SJCRH30 (cell line): ENCODE measurements at regions not wholly inside any gene's neighbourhood (a gene's known extent, or its start where the extent isn't known, plus 50 kb on each side); places are given as distances from the start of the nearest gene placed in this dataset.

Experiments used
- DNase-seq, 2 experiments: peaks; one replicate each; pipeline ENCODE4 v3.0.0-alpha.2; 2015 to 2020
- H3K27ac ChIP-seq: fragments of 250-450 bp; sonication (Bioruptor Pico); 2 replicates; pipeline ENCODE4 v1.5.1; 2020; ENCODE audit warnings: mild to moderate bottlenecking, moderate library complexity
- H3K27me3 ChIP-seq: fragments of 250-450 bp; sonication (Bioruptor Pico); 2 replicates; pipeline ENCODE4 v1.5.1; 2020; ENCODE audit warnings: mild to moderate bottlenecking, moderate library complexity
- H3K36me3 ChIP-seq: fragments of 250-450 bp; sonication (Bioruptor Pico); 2 replicates; pipeline ENCODE4 v1.5.1; 2020; ENCODE audit warnings: mild to moderate bottlenecking, moderate library complexity
- H3K4me1 ChIP-seq: fragments of 250-450 bp; sonication (Bioruptor Pico); 2 replicates; pipeline ENCODE4 v1.5.1; 2020; ENCODE audit warnings: mild to moderate bottlenecking, moderate library complexity
- H3K4me3 ChIP-seq: fragments of 250-450 bp; sonication (Bioruptor Pico); 2 replicates; pipeline ENCODE4 v1.5.1; 2020; ENCODE audit warnings: mild to moderate bottlenecking, moderate library complexity
- H3K9me3 ChIP-seq: fragments of 250-450 bp; sonication (Bioruptor Pico); replicated peaks from 2 replicates; pipeline ENCODE4 v1.5.1; 2020; ENCODE audit warnings: mild to moderate bottlenecking, moderate library complexity

DNA sequence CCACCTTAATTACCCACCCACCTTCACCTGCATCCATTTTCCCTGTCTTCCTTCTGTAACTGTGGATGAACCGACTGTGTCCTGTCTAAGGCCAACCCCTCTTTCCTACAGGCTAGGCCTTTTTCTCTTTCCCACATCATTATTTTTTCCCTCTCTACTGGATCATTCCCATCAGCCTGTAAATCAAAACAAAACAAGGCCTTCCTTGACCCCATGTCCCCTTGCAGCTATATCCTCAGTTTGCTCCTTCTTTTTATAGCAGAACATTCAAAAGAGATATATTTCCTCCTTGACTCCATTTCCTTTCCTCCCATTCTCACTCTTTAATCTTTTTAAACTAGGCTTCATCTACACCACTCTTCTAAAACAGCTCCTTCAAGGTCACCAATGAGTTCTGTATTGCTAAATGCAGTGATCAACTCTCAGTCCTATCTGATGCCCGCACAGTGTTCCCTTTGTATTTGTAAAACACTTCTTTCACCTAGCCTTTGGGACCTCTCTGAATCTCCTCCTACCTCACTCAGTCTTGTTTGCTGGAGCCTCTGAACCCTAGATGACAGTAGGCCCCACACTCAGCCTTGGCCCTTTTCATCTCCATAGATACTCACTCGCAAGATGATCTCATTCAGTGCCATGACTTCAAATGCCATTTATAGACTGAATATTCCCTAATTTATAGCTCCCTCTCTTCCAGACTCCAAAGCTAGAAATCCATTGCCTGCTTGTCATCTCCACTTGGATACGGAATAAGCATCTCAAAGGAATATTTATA lies 55.7 kb downstream of the CXCR4 start:
- no peak for DNase-seq
- Histone ChIP-seq H3K4me1 (peaks cover 49% of the 10 kb centered on the region), H3K36me3 (no peaks in the 10 kb centered on the region), H3K4me3 (no peak overlapping the region), H3K9me3 (no peaks in the 10 kb centered on the region; the same call in none of the 2 replicates), H3K27me3 (no peaks in the 10 kb centered on the region), H3K27ac (no peak overlapping the region)

DNA sequence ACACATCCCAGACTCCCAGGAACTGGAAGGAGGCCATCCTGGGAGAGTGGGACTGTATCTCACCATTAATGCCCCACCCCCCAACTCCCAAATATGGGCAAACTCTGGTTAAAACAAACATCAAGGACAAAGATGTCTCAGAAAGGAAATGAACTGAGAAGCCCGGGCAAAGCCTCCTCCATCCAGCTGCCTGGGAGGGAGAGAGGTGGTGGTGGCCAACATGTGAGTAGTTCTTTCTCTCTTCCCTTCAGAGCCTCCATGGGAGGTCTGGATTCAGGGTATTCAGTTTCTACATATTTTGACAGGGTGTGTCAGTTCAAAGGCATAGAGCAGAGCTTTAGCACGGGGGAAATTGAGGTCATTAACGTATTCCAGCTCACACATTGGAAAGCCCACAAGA lies 57.5 kb downstream of the CXCR4 start:
- no peaks in the 10 kb centered on the region for H3K27me3 ChIP-seq
- H3K9me3 ChIP-seq = no peaks in the 10 kb centered on the region; the same call in none of the 2 replicates
- H3K27ac ChIP-seq = peak overlapping the region; percentile 55
- peaks cover 43% of the 10 kb centered on the region for H3K4me1 ChIP-seq
- DNase-seq = peak; percentile 92 to 94
- H3K36me3 ChIP-seq = no peaks in the 10 kb centered on the region
- H3K4me3 ChIP-seq = no peak overlapping the region

DNA sequence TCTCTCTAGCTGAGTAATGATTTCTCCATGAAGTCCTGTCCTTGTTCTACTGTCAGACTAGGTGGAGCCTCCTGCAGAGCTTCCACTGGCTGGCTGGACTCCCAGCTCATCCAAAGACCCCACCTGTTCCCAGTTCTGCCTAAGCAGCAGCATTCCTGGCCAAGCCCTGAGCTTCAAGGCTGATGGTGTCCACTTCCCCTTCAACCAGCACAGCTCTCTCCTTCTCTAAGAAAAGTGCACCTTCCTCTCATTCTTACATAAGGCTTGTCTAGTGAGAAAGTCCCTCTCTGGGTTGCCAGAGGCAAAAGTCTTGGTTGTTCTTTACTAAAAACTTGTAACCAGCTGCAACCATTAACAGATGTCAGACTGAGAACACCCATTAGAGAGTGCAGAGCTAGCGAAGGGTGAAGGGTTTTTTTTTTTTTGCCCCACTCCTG lies 58.9 kb downstream of the CXCR4 start:
- no peaks in the 10 kb centered on the region for H3K36me3 ChIP-seq
- H3K4me3 ChIP-seq = no peak overlapping the region
- peaks cover 36% of the 10 kb centered on the region for H3K4me1 ChIP-seq
- no peaks in the 10 kb centered on the region for H3K27me3 ChIP-seq
- peak overlapping the region; percentile 6; the same call in 1 of the 2 replicates for H3K27ac ChIP-seq
- DNase-seq = peak; percentile 74 to 87
- no peaks in the 10 kb centered on the region; the same call in none of the 2 replicates for H3K9me3 ChIP-seq

DNA sequence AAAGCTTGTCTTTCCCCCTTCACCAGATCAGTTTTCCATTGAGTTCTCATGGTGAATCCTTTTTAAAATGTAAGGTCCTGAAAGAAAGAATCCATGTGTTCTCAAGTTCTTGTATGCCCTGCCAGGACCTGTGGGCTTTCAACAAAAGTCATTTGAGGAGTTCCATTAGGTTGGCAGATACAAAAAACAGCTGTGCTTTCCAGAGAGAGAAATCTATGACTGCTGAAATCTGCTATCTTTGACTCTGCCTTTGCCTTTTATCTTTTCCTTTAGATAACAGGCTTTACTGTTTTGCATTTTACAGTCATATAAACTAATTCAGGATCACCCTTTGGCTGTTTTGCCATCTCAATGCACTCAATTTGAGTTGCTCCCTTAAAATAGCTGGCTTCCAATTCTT lies 59.7 kb downstream of the CXCR4 start:
- peak overlapping the region; percentile 6; the same call in 1 of the 2 replicates for H3K27ac ChIP-seq
- peaks cover 37% of the 10 kb centered on the region for H3K4me1 ChIP-seq
- no peaks in the 10 kb centered on the region for H3K36me3 ChIP-seq
- no peaks in the 10 kb centered on the region for H3K27me3 ChIP-seq
- no peak overlapping the region for H3K4me3 ChIP-seq
- no peaks in the 10 kb centered on the region; the same call in none of the 2 replicates for H3K9me3 ChIP-seq
- peak; percentile 51 to 73 for DNase-seq

DNA sequence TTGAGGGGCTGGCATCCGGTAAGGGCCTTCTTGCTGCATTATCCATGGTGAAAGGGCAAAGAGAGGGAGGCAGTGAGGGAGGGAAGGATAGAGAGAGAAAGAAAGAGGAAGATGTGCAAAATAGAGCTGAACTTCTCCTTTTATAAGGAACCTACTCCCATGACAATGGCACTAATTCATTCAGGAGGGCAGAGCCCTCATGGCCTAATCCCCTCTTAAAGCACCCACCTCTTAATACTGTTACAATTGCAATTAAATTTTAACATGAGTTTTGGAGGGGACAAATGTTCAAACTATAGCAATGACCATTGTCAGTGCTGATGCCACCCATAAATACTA lies 60.2 kb downstream of the CXCR4 start:
- no peak for DNase-seq
- H3K27ac ChIP-seq = peak overlapping the region; percentile 6; the same call in 1 of the 2 replicates
- H3K27me3 ChIP-seq = no peaks in the 10 kb centered on the region
- H3K4me1 ChIP-seq = peaks cover 42% of the 10 kb centered on the region
- no peaks in the 10 kb centered on the region for H3K36me3 ChIP-seq
- no peak overlapping the region for H3K4me3 ChIP-seq
- H3K9me3 ChIP-seq = no peaks in the 10 kb centered on the region; the same call in none of the 2 replicates

DNA sequence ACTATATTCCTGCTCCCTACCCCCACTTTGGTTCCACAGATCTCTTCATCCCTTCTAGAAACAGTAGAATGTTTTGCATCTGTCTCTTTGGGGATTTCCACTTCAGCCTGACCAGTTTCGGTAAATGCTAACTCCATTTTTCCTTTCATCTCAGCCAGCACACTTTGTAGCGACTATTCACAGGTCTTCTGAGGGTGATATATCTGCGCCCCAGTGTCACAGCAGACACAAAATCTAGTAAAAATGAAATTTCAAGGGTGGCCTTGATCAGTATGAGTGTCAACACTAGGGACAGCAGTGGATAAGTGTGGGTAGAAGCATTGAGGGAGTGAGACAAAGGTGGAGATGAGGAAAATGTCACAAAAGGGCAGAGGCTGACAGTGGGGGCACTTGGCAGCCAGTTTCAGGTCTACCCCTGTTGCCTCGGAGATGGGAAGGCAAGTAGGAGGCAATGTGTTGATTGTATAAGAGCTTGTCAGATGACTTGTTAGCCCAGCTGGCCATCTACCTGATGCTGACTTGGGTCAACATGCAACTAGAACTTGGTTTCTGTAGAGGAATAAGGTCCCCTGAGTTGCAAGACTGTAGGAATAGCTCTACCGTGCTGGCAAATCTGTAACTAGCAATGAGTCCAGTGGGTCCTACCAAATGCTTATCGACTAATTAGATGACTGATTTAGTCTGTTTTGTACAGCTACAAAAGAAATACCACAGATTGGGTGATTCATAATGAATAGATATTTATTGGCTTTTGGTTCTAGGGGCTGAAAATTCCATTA lies 60.7 kb downstream of the CXCR4 start:
- Histone ChIP-seq H3K36me3 (no peaks in the 10 kb centered on the region), H3K27ac (no peak overlapping the region; the same call in 1 of the 2 replicates), H3K27me3 (no peaks in the 10 kb centered on the region), H3K4me3 (no peak overlapping the region), H3K9me3 (no peaks in the 10 kb centered on the region; the same call in none of the 2 replicates), H3K4me1 (peaks cover 47% of the 10 kb centered on the region)
- DNase-seq = no peak

DNA sequence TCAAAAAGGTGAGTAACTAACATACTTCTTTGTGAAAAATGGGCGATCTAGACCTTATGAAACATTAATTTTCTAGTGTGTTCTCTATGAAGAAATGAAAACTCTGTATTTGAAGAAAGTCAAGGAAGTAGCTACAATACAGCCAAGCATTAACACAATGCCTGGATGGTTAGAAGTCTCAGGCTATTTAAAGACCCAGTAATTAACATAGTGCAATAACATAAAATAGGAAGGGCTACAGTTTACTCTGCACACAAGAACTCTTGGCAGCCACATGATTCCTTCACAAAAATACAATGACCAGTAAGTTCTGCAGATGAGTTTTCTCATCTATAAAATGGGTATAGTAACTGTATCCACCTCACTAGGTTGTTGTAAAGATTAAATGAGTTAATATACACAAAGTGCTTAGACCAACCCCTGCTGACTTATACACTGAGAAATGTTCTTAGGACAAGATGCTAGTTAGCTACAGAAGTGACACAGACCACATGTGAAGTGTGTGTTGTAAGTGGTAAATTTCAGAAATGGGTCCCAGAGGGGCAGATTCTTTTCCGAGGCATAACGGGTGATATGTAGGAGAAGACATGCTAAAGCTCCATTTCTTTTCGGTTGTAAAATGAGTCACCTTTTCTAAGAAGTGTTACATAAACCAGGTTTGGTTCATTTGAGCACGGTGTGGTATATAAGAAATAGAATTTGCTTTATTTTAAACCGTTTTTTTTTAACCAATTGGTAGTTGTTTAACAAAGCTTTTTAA lies 61.8 kb downstream of the CXCR4 start:
- no peak overlapping the region for H3K27ac ChIP-seq
- no peak overlapping the region for H3K4me3 ChIP-seq
- H3K27me3 ChIP-seq = no peaks in the 10 kb centered on the region
- H3K36me3 ChIP-seq = no peaks in the 10 kb centered on the region
- H3K4me1 ChIP-seq = peaks cover 54% of the 10 kb centered on the region
- DNase-seq = no peak
- H3K9me3 ChIP-seq = no peaks in the 10 kb centered on the region; the same call in 1 of the 2 replicates

DNA sequence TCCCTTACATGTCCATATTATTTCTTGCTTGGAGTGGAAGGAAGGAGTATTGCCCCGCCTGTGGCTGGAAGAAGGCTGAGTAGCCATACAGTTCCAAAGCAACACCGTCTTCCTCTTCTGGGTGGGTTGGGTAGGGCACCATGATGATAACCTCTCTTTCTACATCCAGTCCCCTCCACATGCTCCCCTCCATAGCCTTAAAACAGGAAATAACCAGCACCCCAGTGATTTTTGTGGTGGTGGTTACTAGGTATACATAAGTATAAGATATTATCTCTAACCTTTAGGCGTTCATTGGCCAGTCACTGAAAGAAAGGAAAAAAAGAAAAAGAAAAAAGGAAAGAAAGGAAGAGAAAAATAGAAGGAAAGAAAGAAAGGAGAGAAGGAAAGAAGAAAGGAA lies 63.1 kb downstream of the CXCR4 start:
- Histone ChIP-seq H3K27me3 (no peaks in the 10 kb centered on the region), H3K27ac (no peak overlapping the region)
- DNase-seq = no peak

DNA sequence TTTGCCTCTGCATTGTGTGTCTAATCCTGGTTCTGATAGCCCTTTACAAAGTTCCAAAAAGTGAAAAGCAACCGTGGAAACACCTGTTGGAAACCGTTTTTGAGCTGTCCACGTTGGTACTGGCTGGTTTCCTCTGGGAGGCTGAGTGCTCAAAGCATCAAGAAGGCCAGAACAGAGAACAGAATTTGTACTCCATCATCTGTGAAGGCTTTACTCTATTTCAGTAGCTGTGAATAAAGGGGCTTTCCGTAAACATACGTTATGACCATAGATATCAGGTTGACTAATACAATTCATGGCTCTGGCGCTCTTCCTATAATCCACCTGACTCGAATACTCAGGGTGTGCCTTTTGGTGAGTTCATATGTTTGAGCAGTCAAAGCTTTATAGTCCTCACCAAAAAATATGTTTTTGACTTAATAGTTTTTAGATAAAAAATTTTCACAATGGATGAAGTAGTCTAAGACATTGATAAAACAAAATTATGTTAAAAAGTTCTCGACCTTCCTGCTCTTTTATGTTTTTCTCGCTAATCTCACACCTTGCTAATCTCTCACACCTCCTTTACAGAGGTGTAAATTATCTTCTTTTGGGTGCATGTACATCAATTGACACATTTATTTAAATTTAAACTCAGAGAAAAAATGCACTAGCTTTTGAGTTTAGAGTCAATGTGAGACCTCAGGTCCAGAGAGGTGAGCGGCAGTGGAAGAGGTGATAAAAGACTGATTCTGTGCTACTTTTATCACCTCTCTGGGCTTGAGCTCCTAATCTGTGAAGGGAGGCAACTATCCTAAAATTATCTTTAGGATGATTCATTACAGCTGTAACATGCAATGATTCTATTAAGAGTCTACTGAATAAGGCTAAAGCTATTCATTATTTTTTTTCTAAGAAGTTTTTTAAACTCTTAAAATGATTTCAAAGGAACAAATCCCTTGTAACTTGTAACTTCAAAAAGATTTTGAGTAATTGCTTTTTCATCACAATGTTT lies 65.3 kb downstream of the CXCR4 start:
- H3K4me3 ChIP-seq = no peak overlapping the region
- H3K9me3 ChIP-seq = no peaks in the 10 kb centered on the region; the same call in 1 of the 2 replicates
- H3K36me3 ChIP-seq = no peaks in the 10 kb centered on the region
- peaks cover 39% of the 10 kb centered on the region for H3K4me1 ChIP-seq
- peak; percentile 48 to 83 for DNase-seq
- H3K27me3 ChIP-seq = no peaks in the 10 kb centered on the region
- H3K27ac ChIP-seq = peak overlapping the region; percentile 63

More for the DNA sequence above, 63.1 kb downstream of the CXCR4 start:
- Histone ChIP-seq H3K4me3 (no peak overlapping the region), H3K4me1 (peaks cover 46% of the 10 kb centered on the region), H3K36me3 (no peaks in the 10 kb centered on the region), H3K9me3 (no peaks in the 10 kb centered on the region; the same call in 1 of the 2 replicates)

DNA sequence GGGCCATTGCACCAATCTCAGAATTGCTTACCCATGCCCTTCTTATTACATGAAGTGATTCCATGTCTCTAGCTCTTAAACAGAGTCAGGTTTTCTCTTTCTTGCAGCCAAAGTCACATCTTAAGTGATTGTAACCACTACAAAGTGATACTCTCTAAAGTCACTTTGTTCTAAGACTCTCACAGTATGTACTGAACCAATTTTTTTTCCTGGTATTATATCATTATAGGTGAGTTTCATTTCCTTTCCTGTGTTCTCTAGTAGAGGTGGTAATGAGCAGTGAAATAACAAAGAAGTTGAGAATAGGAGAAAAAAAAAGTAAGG lies 66.3 kb upstream of the DARS1 start:
- peaks cover 49% of the 10 kb centered on the region for H3K4me1 ChIP-seq
- H3K9me3 ChIP-seq = no peaks in the 10 kb centered on the region; the same call in 1 of the 2 replicates
- no peaks in the 10 kb centered on the region for H3K36me3 ChIP-seq
- no peak overlapping the region for H3K4me3 ChIP-seq
- no peaks in the 10 kb centered on the region for H3K27me3 ChIP-seq
- DNase-seq = no peak
- H3K27ac ChIP-seq = peak overlapping the region; percentile 63

DNA sequence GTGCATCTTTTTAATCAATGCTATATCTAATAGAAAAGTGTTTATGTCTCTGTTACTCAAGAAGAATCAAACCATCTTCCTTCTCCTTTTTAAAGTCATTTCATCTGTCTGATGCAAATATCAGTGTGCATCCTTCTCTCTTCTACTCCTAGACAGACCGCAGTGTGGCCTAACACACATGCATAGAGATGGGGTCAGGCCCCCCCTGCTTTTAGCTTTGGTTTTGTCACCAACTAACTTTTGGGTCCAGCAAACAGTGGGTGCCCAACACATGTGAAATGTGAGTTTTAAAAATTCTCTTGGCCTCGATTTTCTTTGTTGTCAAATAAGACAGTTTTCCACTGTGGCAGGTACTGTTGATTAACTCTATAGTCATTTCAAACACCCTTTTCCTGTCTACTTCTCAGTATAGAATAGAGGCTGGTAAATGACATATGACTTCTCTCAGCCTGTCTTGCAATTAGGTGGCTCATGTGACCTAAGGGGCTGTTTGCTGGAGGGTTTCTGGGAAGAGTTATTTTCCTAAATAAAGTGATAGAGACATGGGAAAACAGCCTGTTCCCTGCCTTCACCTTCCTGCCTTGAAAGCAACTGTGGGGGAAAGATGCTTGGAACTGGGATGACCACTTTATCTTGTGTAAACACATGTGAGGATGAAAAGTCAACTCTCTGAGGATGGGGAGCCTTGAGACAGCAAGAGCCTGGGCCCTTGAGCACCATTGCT lies 65.7 kb upstream of the DARS1 start:
- Histone ChIP-seq H3K4me3 (no peak overlapping the region), H3K9me3 (no peaks in the 10 kb centered on the region; the same call in 1 of the 2 replicates), H3K36me3 (no peaks in the 10 kb centered on the region), H3K4me1 (peaks cover 54% of the 10 kb centered on the region), H3K27ac (peak overlapping the region; percentile 63), H3K27me3 (no peaks in the 10 kb centered on the region)
- no peak for DNase-seq

DNA sequence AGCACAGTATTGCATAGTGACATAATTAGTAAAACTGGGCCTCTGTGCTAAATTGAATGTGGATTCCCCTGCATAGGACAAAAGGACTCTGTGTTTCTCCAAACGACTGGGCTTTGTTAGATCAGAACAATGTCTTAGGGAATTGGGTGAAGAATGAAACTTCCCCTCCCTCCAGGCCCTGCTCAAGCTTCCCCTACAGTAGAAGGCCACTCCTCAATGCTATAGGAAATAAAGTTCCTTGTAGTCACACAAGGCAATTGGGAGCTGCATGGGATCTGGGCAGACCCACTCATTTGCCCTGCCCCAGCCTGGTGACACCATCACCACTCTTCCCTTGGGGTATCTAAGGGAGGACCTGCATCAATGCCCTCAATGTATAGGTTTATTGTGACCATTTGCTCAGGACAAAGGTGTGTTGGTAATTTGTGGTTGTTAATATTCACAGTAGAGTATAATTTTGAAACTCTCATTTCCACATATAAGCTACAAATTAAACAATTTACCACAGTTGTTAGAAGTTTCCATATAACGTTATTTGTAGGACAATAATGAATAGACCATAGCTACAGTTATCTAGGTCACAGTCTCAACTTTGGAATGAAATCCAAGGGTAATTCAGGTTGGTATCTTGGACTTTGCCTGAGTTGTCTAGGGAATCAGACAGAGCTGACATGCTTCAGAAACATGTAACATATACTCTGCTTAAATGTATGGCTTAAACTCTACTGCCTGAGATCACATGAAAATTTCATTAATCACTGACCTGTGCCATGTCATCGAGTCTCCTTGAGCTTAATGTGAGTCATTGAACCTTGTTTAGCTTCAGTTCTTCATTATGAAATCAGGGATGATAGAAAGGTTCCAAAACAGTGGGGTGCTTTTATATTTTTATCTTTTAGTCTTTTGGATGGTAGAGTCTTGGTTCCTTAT lies 64.8 kb upstream of the DARS1 start:
- Histone ChIP-seq H3K9me3 (no peaks in the 10 kb centered on the region; the same call in 1 of the 2 replicates), H3K4me3 (no peak overlapping the region), H3K36me3 (no peaks in the 10 kb centered on the region), H3K27ac (no peak overlapping the region), H3K27me3 (no peaks in the 10 kb centered on the region), H3K4me1 (peaks cover 63% of the 10 kb centered on the region)
- DNase-seq = no peak
